DMS 273 treated with DMSO at 0.1 percent for 48 hours (cell line): ENCODE measurements at regions not wholly inside any gene's neighbourhood (a gene's known extent, or its start where the extent isn't known, plus 50 kb on each side); places are given as distances from the start of the nearest gene placed in this dataset.

Source experiments
- DNase-seq: peaks from one replicate; lab custom pipeline; 2025; lab: John Stamatoyannopoulos, UW

DNA sequence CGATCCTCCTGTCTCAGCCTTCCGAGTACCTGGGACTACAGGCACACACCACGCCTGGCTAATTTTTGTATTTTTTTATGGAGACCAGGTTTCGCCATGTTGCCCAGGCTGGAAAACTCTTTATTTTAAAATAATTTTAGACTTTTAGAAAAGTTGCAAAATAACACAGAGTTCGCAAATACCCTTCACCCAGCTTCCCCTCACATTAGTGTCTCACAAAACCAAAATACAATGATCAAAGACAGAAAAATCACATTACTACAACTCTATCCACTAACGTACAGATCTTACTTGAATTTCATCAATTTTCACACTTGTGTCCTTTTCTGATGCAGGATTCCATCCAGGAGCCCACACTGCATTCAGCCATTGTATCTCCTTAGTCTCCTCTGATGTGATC, 58.8 kb upstream of the ERRFI1 start:
- DNase-seq: no peak

DNA sequence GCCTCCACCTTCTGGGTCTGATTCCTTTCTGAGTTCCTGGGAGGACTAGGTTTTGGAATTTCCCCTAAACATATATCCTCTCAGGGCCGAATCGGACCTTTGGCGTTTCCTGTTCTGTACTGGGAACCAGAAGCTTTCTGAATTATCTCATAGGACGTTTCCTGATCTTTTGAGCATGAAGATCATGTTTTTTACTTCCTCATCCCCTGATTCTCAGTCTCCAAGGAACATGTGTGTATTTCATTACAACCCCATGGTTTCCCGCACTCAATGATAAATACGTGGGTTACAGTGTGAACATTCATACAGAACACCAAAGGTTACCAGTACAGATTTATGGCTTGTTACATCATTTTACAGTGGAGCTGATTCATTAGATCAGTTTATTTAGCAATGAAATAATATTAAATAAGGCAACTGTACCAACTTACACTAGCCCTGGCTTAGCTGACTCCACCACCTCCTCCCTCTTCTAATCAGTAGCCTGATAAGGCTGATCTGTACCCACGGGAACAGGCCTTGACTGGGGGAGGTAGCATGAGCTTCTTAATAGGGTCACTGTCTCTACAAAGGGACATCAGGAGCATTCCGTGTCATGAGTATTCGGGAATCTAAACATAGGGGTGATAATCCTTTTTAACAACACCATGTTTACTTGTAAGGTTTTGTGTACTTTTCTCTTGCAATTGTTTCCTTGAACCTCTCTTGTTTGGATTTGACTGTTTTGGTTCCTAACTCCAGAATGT, 57.8 kb upstream of the ERRFI1 start:
- DNase-seq: no peak

DNA sequence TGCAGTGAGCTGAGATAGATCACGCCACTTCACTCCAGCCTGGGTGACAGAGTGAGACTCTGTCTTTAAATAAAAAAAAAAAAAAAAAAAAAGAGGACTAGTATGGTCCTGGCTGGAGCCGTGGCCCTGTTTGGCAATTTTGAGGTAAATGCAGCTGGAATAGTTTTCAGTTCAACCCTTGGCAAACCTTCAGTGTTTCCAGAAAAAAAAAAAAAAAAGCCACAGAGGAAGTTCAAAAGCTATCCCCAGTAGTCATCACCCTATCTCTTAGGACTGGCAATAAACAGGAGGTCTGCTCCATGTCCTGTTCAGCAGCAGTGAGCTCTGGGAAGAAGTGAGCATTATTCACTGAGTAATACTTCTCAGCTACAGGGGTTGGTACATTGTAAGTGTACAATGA, 56.8 kb upstream of the ERRFI1 start:
- DNase-seq: no peak

DNA sequence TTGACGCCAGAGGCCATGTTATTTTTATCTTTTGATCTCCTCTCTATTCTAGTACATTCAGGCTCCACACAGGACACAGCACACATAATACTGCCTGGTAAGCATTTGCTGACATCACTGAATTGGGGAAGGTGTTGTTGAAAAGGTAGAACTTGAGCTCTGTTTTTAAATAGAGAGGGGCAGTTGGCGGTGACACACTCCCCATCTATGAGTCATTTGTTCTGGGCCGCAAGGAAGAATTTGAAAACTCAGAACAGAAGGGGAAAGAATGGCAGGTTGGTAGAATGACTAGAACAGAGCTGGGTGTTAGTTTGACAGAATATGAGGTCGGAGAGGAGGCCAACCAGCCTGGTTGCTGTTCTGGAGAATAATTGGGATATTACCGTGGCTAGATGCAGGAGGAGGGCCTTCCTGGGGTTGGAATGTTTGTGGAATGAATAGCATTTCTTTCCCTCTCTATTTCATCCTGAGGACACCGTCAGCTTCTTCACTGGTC, 52.1 kb upstream of the ERRFI1 start:
- DNase-seq: no peak

DNA sequence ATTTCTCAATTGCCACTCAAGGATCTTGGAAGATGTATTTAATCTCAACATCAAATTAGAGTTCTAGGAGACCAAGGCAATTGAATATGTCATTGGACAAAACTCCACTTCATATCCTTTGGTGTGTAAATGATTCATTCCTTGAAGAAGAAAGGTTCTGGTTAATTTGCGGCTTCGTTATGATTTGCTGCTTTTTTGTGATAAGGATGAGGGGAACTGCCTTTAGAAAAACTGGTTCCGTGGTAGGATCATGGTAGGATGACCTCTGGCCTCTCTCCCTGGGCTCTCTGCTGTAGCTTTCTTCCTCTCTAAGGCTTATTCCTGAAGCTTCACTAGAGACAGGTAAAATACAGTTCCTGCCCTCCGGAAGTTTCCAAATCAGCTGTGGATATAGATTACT, 51.5 kb upstream of the ERRFI1 start:
- DNase-seq: no peak

DNA sequence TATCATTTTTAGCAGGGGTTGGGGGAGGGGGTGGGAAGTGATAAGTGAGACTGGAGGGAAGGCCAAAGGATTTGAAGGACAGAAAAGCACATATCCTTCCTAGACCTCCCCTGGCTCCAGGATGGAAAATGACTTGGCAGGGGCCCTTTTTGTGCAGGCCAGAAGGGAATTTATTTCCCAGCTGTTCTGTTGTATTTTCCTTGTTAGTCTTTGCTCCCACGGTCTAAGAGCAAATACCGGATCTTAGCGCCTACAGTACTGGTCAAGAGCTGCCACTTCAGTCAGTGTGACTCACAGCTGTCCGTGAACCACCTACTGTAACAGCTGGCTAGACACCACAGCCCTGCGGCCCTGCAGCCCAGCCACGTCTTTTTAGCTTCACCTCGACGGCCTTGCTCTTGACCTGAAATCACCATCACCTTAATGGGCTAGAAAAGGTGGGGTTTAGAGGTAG, 51.0 kb upstream of the ERRFI1 start:
- no peak for DNase-seq

DNA sequence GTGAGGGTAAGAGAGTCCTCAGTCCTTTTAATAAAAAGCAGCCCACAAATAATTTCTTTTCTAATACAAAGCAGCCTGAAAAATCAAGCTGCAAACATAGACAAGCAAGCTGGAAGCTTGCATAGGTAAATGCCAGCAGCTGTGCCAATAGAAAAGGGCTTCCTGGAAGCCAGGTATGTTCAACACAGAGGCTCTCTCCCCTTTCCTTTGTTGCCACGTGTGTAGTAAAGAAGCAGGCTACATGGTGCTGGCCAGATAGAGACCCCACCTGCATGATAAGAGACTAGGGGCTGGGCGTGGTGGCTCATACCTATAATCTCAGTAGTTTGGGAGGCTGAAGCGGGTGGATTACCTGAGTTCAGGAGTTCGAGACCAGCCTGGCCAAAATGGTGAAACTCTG, 50.1 kb upstream of the ERRFI1 start:
- no peak for DNase-seq
